Thyroid gland (tissue), 4 donors: ENCODE measurements at regions not wholly inside any gene's neighbourhood (a gene's known extent, or its start where the extent isn't known, plus 50 kb on each side); places are given as distances from the start of the nearest gene placed in this dataset.

ENCODE experiments used
- CTCF ChIP-seq, 6 experiments: fragments of 200-600 bp in 3 of 6; fragments of 450-650 bp in 3 of 6; sonication (generic) in 3 of 6; IDR thresholded peaks; one replicate each; pipeline ENCODE4 v1.5.1; 2016 to 2019; ENCODE audit warnings: antibody characterized with exemption in 6 of 6, mild to moderate bottlenecking in 2 of 6, inconsistent platforms in 1 of 6, moderate library complexity in 1 of 6
- POLR2A ChIP-seq, 2 donors: fragments of 450-650 bp; IDR thresholded peaks; one replicate each; pipeline ENCODE4 v1.6.1; 2017; ENCODE audit warnings: antibody characterized with exemption in 2 of 2, mild to moderate bottlenecking in 2 of 2, moderate library complexity in 1 of 2

DNA sequence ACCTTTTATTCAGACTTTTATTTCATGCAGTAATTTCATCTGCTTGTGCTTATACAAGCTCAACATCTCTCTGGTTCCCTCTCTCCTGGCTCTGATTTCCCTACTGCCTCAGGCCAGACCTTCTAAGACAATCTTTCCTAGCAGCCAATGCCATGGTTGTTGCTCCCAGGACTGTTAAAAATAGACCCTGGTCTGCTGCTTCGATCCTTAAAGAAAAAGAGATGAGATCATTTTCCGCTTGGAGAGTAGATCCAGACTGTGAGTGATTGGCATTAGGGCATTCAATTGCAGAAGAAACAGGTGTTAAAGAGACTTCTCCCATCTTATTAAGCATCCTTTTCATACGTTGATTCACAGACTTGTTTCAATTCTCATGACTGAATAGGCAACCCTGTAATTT lies 68.4 kb upstream of the ITGB1 start:
- TF ChIP-seq CTCF (IDR thresholded peaks at IDR 0.05) (no peak), POLR2A (IDR thresholded peaks at IDR 0.05) (no peak)
